ENCODE measurements at regions not wholly inside any gene's neighbourhood (a gene's known extent, or its start where the extent isn't known, plus 50 kb on each side); places are given as distances from the start of the nearest gene placed in this dataset.

DNA sequence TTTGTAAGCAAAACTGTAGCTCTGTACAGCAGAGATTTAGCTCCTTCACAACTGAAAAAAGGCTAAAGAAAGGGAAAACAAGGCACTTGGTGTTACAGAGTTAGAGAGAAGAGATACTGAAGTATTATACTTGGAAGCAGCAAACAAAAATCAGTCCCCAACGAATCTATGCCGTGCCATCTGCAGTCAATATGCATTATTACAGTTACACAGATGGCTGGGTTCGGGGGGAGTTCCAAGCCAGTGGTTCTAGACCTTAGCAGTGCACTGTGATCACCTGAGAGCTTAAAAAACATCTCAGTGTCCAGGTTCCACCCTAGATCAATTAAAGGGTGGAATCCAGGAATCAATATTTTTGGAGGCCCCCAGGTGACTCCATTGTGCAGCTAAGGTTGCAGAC, 489.9 kb downstream of the SHISA9 start:
- TF ChIP-seq CREB1 (CRISPR knock-in tag; IDR thresholded peaks at IDR 0.05; ENCODE audit: low read depth) (no peak), POLR2AphosphoS5 (IDR thresholded peaks at IDR 0.05; ENCODE audit: low read depth) (no peak), EZH2 (IDR thresholded peaks at IDR 0.05; ENCODE audit: low read depth, unreplicated experiment) (no peak), EZH2phosphoT487 (IDR thresholded peaks at IDR 0.05; ENCODE audit: unreplicated experiment) (no peak), ZNF114 (CRISPR knock-in tag; IDR thresholded peaks at IDR 0.05) (no peak), STAT1 (IDR thresholded peaks at IDR 0.05; ENCODE audit: unreplicated experiment) (no peak), JUNB (IDR thresholded peaks at IDR 0.05; ENCODE audit: unreplicated experiment) (no peak), ZNF331 (CRISPR knock-in tag; IDR thresholded peaks at IDR 0.05; ENCODE audit: low read depth) (no peak)
- TF ChIP-seq, protein P1, sequence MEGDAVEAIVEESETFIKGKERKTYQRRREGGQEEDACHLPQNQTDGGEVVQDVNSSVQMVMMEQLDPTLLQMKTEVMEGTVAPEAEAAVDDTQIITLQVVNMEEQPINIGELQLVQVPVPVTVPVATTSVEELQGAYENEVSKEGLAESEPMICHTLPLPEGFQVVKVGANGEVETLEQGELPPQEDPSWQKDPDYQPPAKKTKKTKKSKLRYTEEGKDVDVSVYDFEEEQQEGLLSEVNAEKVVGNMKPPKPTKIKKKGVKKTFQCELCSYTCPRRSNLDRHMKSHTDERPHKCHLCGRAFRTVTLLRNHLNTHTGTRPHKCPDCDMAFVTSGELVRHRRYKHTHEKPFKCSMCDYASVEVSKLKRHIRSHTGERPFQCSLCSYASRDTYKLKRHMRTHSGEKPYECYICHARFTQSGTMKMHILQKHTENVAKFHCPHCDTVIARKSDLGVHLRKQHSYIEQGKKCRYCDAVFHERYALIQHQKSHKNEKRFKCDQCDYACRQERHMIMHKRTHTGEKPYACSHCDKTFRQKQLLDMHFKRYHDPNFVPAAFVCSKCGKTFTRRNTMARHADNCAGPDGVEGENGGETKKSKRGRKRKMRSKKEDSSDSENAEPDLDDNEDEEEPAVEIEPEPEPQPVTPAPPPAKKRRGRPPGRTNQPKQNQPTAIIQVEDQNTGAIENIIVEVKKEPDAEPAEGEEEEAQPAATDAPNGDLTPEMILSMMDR (conservative IDR thresholded peaks at IDR 0.05; ENCODE audit: low read depth in 2 of 2) = no peak
- TF ChIP-seq, protein P2, sequence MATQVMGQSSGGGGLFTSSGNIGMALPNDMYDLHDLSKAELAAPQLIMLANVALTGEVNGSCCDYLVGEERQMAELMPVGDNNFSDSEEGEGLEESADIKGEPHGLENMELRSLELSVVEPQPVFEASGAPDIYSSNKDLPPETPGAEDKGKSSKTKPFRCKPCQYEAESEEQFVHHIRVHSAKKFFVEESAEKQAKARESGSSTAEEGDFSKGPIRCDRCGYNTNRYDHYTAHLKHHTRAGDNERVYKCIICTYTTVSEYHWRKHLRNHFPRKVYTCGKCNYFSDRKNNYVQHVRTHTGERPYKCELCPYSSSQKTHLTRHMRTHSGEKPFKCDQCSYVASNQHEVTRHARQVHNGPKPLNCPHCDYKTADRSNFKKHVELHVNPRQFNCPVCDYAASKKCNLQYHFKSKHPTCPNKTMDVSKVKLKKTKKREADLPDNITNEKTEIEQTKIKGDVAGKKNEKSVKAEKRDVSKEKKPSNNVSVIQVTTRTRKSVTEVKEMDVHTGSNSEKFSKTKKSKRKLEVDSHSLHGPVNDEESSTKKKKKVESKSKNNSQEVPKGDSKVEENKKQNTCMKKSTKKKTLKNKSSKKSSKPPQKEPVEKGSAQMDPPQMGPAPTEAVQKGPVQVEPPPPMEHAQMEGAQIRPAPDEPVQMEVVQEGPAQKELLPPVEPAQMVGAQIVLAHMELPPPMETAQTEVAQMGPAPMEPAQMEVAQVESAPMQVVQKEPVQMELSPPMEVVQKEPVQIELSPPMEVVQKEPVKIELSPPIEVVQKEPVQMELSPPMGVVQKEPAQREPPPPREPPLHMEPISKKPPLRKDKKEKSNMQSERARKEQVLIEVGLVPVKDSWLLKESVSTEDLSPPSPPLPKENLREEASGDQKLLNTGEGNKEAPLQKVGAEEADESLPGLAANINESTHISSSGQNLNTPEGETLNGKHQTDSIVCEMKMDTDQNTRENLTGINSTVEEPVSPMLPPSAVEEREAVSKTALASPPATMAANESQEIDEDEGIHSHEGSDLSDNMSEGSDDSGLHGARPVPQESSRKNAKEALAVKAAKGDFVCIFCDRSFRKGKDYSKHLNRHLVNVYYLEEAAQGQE (IDR thresholded peaks at IDR 0.05; ENCODE audit: unreplicated experiment) = no peak
- TF ChIP-seq, protein P3, sequence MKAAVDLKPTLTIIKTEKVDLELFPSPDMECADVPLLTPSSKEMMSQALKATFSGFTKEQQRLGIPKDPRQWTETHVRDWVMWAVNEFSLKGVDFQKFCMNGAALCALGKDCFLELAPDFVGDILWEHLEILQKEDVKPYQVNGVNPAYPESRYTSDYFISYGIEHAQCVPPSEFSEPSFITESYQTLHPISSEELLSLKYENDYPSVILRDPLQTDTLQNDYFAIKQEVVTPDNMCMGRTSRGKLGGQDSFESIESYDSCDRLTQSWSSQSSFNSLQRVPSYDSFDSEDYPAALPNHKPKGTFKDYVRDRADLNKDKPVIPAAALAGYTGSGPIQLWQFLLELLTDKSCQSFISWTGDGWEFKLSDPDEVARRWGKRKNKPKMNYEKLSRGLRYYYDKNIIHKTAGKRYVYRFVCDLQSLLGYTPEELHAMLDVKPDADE (IDR thresholded peaks at IDR 0.05) = no peak
- TF ChIP-seq, protein P4, sequence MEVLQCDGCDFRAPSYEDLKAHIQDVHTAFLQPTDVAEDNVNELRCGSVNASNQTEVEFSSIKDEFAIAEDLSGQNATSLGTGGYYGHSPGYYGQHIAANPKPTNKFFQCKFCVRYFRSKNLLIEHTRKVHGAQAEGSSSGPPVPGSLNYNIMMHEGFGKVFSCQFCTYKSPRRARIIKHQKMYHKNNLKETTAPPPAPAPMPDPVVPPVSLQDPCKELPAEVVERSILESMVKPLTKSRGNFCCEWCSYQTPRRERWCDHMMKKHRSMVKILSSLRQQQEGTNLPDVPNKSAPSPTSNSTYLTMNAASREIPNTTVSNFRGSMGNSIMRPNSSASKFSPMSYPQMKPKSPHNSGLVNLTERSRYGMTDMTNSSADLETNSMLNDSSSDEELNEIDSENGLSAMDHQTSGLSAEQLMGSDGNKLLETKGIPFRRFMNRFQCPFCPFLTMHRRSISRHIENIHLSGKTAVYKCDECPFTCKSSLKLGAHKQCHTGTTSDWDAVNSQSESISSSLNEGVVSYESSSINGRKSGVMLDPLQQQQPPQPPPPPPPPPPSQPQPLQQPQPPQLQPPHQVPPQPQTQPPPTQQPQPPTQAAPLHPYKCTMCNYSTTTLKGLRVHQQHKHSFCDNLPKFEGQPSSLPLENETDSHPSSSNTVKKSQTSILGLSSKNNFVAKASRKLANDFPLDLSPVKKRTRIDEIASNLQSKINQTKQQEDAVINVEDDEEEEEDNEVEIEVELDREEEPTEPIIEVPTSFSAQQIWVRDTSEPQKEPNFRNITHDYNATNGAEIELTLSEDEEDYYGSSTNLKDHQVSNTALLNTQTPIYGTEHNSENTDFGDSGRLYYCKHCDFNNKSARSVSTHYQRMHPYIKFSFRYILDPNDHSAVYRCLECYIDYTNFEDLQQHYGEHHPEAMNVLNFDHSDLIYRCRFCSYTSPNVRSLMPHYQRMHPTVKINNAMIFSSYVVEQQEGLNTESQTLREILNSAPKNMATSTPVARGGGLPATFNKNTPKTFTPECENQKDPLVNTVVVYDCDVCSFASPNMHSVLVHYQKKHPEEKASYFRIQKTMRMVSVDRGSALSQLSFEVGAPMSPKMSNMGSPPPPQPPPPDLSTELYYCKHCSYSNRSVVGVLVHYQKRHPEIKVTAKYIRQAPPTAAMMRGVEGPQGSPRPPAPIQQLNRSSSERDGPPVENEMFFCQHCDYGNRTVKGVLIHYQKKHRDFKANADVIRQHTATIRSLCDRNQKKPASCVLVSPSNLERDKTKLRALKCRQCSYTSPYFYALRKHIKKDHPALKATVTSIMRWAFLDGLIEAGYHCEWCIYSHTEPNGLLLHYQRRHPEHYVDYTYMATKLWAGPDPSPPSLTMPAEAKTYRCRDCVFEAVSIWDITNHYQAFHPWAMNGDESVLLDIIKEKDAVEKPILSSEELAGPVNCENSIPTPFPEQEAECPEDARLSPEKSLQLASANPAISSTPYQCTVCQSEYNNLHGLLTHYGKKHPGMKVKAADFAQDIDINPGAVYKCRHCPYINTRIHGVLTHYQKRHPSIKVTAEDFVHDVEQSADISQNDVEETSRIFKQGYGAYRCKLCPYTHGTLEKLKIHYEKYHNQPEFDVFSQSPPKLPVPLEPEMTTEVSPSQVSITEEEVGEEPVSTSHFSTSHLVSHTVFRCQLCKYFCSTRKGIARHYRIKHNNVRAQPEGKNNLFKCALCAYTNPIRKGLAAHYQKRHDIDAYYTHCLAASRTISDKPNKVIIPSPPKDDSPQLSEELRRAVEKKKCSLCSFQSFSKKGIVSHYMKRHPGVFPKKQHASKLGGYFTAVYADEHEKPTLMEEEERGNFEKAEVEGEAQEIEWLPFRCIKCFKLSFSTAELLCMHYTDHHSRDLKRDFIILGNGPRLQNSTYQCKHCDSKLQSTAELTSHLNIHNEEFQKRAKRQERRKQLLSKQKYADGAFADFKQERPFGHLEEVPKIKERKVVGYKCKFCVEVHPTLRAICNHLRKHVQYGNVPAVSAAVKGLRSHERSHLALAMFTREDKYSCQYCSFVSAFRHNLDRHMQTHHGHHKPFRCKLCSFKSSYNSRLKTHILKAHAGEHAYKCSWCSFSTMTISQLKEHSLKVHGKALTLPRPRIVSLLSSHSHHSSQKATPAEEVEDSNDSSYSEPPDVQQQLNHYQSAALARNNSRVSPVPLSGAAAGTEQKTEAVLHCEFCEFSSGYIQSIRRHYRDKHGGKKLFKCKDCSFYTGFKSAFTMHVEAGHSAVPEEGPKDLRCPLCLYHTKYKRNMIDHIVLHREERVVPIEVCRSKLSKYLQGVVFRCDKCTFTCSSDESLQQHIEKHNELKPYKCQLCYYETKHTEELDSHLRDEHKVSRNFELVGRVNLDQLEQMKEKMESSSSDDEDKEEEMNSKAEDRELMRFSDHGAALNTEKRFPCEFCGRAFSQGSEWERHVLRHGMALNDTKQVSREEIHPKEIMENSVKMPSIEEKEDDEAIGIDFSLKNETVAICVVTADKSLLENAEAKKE (CRISPR knock-in tag; IDR thresholded peaks at IDR 0.05) = no peak
